ENCODE measurements at regions not wholly inside any gene's neighbourhood (a gene's known extent, or its start where the extent isn't known, plus 50 kb on each side); places are given as distances from the start of the nearest gene placed in this dataset.
"Not testable (repeated sequence)": the region's sequence is repeated elsewhere in the genome, so short reads cannot be mapped to it uniquely, and the experiment has no call there.

DNA sequence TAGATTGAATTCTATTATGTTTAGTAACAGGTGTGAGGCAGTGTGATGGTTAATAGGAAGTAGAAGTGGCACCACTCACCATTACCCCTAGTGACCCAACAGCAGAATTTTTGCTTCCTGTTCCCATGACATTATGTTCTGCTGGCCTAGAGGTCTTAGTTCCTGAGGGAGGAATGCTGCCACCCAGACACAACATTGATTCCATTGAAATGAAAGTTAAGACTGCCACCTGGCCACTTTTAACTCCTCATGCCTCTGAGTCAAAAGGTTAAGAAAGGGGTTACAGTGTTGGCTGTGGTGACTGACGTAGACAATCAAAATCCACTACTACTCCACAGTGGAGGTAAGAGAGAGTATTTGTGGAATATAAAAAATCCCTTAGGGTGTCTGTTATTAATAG is 218.9 kb upstream of the NMUR2 start:
- no peak for DNase-seq

DNA sequence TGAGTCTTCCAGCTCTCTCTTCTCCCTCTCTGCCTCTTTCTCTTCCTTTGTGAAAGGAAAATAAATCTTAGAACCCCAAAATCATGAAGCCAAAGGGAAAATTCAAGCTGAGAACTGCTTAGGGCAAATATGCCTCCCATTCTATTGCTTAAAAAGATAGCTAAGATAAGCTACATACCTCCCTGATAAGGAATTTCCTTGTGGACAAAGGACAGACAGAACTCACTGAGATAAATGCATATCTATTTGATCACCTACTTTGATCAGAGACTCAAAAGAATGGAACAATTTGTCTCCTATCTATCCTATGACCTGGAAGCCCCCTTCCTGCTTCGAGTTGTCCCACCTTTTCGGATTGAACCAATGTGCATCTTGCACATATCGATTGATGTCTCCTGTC is 220.6 kb upstream of the NMUR2 start:
- no peak for DNase-seq

DNA sequence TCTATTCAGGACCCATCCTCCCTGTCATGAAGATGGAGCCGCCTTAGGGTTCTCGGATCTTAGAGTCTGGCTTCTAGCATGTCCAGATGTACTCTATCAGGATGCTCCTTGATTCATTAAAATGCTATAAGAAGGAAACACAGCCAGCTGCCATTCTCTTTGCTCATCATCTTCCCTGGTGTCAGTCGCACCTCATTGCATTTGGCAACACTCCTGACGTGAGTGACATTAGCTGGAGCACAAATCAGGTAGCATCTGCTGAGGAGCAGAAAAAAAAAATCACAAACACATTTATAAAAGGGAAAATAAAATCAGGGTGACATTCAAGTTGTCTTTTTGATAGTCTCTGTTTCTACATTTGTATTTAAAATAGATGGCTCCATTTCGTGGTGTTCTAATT is 226.1 kb upstream of the NMUR2 start:
- DNase-seq = no peak

DNA sequence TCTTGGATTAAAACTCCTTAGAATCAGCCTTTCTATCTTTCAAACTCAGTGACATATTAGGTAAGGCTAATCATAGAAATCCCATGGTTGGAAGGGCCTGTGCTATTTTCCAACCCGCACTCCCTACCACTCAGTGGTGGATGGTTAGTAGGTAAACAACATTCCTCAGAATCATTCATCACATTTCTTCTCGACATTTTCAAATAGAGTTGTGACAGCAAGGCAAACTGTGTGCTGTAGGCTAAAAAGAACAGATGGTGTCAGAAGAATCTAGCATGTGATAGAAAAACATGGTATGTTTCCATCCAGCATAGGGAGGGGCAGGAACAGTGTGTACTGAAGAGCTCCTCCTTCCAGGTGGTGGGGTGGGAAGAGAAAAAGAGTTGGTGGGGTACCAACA is 227.3 kb upstream of the NMUR2 start:
- no peak for DNase-seq

DNA sequence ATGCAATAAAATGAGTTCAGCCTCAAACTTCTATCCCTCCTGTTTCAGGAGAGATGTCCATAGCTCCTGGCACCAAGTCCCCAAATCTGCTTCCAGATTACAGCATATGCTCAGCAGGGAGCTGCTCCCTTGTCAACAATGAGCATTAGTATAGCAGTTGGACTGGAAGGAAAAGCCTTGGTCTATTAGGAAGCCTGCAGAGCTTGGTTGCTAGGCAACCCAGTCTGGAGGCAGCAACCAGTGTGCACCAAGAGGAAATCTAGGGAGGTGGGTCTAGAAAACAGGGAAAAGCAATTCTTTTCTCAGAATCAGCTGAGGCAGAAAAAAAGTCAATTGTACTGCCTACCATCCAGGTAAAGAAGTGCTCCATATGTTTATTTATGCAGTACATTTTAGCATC is 229.5 kb upstream of the NMUR2 start:
- no peak for DNase-seq

DNA sequence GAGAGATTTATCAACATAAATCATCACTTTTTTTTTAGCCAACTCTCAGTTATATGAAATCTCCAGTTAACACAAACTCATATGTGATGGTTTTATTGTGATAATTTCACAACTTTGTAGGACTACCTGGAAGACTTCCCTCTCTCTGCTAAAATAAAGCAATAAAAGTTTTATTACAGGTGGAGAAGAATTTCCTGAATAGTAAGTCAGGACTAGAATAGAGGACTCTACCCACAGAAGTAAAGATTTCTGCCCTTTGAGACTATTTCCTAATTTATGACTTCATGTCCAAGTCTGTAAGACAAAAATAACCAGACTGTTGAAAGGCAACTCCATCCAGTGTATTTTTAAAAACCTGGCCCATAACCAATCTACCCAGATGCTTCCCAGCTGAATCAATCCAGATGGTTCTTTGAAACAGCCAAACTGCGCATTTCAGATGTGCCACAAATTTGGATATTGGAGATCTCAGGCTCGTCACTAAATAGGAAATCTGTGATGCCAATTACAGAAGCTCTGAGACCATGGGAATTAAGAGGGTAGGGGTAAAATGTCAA is 234.0 kb upstream of the NMUR2 start:
- DNase-seq = no peak

DNA sequence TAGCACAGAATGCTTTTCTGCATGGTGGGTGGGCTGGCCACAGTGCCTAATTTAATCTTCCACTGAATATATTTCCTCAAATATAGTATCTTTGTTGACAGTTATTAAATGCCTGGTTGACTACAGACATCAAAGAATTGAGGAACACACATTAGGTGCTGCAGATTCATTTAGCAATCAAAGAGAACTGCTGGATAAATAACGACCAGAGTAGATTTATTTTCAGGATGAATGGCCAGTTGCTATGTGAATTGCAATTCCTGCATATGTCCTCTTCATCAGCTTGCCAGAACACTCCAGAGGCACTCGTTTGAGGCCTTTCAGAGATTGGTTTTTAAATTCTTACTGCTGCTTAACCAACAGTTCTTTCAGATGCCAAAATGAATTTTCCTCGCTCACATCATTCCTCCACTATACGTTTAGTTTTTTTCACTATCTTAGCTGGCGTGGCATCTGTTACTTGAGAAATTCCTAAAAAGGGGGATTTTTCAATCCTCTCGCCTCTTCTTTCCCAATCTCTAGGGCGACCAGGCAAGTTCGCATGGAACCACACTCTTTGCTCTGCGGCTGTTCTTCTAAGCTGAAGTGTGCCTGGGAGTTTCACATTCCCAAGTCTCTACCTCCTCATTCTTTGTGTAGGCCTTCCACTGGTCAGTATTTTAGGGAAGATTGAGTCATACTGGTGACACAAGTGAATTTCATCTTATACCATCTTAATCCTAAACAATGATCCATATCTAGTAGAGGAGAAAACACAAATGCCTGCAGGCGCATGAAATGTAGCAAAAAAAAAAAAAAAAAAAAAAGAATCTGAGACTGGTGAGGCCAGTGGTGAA is 237.1 kb upstream of the NMUR2 start:
- DNase-seq = no peak

DNA sequence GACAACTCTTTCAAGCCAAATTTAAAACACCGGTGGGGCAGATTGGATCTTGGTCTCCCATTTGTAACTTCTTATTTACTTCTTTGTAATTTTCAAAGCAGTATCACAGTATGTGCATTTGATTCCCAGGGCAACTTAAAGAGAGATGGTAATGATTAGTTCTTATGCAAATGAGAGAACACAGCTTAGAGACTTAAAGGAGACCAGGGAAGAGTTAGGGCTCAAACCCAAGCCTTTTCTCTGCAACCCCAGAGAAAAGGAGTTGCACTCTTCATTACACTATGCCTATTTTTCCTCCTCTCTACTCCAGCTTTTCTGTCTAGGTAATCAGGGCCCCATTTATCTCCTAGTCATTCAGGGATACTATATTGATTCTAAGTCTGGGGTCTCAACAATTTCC is 237.8 kb upstream of the NMUR2 start:
- no peak for DNase-seq

DNA sequence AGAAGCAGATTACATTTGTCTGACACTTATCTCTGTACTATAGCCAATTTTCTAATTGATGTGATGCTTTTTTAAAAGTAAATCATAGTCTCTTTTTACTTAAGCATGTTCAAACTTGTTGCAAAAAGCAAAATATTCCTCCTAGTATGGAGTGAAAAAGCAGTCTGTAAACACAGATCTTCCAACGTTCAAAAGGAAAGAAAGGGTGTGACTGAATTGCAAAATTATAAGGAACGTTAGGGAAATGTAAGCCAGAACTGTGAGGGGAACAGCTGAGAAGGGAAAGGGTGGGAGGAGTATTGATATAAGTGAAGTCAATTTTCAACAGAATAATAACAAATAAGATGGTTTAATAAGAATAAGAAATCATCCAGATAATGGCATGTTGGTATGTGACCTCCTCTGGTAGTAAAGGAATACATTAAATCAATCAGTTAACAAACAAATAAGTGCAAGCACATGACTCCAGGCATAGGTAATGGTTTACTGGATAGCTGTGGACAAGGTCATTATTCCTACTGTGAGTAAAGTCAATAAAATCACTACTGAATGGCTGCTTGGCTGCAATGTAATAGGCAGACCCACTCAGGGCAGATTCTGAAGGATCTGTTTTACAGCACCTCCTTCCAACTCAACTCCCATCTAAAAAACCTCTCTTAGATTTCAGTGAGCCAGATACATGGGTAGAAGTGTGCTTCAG is 239.1 kb upstream of the NMUR2 start:
- DNase-seq = no peak

DNA sequence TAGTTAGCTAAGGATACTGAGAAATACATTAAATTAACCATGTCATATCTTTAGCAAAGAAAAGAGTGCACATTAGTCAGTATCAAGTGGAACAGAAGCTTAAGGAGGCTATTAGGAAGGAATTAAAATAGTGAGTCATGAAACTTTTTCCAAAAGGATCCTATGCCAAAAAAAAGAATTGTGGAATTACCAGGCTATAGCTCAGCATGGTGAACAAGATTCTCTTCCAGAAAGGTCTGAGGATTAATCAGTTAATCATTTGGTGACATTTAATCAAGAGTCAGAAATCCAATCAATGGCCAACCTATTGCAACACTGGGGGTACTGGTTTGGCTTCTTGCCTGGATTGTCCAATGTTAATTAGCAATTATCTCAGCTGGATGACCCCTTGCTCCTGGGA is 244.5 kb upstream of the NMUR2 start:
- no peak for DNase-seq

DNA sequence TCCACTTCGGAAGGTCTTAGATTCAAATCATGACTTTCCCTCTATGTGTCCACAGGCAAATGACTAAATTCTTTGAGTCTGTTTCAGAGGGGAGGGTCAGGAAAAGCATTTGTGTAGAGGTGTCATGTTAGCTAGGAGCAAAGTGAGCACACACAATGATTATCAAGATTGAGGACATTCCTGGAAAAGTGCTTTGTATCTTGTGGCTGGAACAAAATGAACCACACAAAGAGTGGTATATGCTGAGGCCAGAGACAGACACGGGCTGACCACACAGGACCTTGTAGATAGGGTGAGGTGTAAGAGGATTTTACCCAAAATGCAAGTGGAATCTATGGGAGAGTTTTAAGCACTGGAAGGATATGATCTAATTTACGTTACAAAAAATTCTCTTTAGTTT is 245.3 kb upstream of the NMUR2 start:
- DNase-seq = no peak

DNA sequence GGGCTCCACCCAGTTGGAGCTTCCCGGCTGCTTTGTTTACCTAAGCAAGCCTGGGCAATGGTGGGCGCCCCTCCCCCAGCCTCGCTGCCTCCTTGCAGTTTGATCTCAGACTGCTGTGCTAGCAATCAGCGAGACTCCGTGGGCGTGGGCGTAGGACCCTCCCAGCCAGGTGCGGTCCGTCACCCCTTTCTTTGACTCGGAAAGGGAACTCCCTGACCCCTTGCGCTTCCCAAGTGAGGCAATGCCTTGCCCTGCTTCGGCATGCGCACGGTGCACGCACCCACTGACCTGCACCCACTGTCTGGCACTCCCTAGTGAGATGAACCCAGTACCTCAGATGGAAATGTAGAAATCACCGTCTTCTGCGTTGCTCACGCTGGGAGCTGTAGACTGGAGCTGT is 254.4 kb upstream of the NMUR2 start:
- not testable (repeated sequence) for DNase-seq

DNA sequence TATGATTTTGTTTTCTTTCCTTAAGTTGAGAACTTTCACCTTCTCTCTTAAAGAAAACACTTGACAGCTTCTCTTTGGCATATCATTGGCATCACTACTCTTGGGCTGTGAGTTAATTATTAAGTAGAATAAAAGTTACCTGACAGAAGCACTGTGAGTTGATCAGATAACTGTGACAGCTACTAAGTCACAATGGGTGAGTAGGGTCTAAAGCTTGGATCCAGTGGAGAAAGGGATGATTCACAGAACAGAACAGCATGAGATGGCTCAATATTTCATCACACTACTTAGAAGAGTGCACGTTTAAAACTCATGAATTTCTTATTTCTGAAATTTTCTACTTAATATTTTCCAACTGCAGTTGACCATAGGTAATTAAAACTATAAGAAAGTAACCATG is 268.5 kb upstream of the NMUR2 start:
- DNase-seq = no peak

DNA sequence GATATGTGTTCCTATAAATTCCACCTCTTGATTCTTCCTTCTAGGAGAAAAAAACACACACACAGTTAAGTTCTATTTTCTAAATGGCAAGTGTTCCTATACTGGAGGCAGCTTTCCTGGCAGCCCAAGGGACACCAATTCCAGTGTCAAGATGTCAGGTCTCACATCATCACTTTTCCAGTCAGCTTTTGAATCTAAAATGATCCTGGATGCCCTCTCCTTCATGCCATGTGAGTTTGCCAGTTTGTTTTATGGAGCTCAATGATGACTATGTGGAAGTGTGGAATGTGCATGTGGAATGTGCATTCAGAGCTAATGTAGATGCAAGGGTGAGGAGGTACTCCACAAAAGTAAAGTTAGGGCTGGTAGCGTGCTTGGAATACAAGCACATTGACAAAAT is 269.3 kb upstream of the NMUR2 start:
- DNase-seq = no peak

DNA sequence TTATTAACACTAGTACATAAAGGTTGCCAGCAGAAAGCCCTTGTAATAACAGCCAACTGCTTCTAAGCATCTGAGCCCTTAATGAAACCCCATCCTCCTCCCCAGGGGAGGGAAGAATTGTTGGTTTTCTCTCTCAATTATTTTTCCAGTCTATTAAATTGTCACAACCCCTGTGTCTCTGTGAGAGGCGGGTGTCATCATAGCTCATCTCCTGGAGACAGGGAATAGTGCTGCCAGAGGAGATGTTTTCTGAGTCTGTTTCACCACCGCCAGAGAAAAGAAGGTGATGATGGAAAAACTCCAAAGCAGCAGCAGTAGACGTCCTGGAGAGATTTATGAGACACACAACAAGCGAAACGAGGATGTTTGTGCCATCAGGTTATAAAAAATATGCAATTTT is 271.1 kb upstream of the NMUR2 start:
- DNase-seq = no peak

DNA sequence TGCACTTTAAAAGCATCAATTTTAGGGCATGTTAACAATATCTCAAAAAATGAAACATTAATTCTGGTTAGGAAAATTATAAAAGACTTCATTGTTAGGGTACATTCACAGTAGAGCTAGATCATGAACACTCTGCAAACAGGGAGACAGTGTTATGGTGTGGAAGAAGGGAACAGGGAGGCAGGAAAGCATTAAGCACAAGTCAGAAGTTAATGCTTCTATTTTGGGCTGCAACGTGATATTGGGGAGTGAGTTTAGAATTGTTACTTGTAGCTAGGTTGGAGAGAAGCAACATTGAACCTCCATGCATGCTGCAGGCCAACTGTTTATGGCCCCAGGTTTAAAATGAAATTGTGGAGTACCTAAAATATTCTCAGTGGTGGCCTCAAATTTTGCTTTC is 278.1 kb upstream of the NMUR2 start:
- no peak for DNase-seq

DNA sequence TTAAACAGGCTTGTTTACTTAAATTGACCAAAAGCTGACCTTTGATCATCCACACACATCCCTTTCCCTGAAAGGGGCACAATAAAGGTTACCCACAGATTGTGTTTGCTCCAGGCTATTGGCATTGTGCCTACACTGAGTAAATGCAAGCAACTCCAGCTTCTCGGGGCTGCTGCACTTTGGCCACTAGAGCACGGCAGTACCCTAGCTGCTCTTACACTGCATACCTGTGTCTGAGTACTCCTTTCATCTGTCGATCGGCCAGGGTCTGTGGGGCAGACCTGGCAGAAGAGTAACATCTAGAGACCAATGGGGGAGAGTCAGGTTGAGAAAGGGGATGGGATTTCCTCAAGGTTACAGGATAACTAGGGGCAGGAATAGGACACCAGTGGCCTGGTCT is 281.9 kb upstream of the NMUR2 start:
- DNase-seq = no peak

DNA sequence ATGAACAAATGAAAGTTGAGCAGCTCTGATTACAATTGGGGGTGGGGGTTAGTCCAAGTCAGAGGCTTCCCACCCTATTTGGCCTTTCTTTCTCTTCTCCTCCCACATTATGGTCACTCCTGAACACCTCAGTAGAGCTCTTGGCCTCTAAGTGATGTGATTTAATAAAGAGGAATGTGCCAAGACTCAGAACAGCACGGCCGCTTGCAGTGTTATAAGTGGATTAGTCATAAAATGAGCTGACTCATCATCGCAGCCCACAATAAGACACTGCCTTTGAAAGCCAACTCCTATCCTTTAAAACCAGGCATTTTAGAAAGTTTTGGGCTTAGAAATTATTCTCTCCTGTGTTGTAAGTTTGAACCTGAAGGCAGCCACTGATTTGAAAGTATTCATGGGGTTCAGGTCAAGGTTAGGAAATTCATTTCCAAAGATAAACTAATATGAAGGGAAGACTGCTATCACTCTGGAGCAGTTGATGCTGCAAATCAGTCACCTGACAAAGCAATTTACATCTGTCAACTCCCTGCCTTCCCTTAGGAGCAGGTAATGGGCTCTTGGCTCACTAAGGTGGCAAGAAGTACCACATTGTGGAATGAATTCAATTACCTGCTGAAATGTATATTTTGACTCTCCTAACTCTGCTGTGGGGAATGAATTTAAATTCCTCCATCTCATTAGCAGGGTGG is 283.6 kb upstream of the NMUR2 start:
- DNase-seq = peak; percentile 1

DNA sequence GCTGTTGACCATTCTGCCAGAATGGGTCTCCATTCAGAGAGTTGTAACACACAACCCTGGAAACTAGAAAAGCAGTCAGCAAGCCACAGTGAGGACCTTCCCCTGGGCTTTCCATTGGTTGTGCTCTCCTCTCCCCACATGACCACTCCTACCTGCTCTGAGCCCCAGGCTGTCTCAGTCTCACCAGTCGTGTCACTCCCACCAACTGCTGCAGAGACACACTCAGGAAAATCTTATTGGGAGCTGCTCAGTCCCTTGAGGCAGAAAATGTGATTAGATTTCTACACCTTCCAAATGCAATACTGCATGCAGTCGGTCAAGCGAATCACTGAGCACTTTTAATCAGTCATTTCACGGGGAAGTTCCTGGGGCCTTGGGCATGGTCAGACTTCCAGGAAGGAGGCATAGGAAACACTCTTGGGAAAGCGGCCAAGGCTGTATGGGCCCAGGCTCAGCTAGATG is 284.2 kb upstream of the NMUR2 start:
- DNase-seq = no peak

DNA sequence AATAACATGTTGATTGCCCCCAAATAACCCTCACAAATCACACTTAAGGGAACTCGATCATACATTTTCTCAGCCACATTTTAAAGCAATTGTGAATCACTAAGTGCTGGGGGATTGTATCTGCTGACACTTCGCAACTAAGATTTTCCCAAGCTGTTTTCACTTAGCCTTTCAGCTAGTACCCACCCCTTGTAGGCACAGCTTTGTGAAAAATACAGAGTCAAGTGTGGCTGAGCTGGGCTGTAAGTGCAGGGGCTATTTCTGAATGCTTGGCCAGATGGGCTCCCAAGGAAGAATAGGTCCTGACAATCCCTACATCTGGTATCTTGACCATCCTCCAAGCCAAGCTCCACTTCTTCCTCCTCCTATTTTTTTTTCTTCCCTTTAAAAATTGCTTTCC is 289.2 kb upstream of the NMUR2 start:
- no peak for DNase-seq

DNA sequence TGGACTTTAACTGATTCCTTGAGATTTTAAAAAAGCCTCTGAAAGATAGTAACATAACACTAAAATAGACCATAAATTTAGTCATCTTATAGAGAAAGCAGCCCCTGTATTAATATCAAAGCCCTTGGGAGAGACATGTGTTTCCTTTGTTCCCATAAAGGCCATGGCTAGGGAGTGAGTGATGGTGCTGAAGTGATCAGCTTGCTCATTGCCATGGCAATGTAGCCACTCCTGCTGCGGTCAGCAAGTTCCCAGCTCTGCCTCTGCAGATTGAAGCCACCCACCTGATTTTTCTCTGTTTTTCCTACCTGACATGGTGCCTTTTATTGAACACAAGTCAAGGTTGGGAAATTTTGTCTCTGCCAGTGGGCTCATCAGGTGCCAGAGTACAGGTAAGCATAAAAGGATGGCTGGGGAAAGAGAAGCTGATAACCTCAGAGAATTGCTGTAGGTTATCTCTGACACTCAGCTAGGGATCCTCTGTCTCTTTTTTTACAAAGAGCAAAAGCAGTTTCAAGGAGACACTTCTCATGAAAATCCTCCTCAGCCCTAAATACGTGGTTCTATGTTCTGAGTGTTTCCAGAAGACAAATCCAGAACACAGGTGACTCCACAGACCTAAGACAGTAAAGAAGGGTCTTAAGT is 296.3 kb upstream of the NMUR2 start:
- no peak for DNase-seq

DNA sequence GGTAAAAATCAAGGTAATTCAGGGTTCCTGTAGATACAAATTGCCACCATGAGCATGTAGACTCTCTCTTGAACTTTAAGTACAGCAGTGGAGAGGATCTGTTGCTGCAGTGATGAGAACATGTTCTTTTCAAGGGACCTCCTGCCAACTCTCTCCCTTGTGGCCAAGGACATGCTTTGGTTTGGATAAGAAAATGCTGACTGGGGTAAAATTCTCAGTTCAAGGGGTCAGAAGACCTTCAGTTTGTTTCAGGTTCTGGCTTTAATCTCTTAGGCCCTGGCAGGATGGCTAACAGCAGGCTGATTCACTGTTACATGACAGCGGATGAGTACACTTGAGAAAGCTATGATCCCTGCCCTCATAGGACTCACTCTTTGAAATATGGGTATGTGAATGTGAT is 299.2 kb upstream of the NMUR2 start:
- DNase-seq = no peak

DNA sequence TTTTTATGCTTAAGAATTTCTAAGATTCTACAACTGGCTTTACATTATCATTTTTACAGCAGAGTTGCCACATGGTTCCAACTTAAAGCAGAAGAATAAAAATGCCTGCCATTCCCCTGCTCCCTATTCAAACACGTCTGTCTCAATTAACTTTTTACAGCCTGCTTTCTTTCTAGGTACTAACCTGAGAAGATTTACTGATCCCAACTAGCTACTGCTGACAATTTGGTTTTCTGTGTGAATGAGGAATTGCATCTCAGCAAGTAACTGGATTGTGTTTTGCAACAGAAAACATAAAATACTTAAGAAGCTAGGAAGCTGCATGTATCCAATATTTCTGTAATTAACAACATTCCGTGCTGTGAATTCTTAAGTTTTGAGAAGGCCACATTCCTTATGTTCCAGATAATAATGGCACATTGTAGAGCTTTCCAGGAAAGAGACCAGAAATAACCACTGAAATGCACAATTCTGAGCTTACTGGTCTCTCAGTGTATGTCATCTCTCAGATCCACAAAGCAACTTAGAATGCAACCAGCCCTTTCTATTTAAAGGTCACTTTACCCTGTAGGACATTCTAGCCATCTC is 306.8 kb upstream of the NMUR2 start:
- no peak for DNase-seq
